Neural progenitor cell (in vitro differentiated cells): ENCODE measurements at regions not wholly inside any gene's neighbourhood (a gene's known extent, or its start where the extent isn't known, plus 50 kb on each side); places are given as distances from the start of the nearest gene placed in this dataset.

Experiments
- CTCF ChIP-seq: fragments of 200-600 bp; sonication (generic); IDR thresholded peaks from 2 replicates; pipeline ENCODE4 v1.5.1; 2017; ENCODE audit warnings: antibody characterized with exemption, mild to moderate bottlenecking
- EZH2 ChIP-seq: fragments of 200-600 bp; sonication (generic); IDR thresholded peaks from 2 replicates; pipeline ENCODE4 v1.6.1; 2017; ENCODE audit warnings: antibody characterized with exemption, mild to moderate bottlenecking, moderate library complexity
- EZH2phosphoT487 ChIP-seq: fragments of 200-600 bp; sonication (generic); IDR thresholded peaks from 2 replicates; pipeline ENCODE4 v1.6.1; 2017; ENCODE audit warnings: antibody characterized with exemption

GRCh38 chr22:27022896-27023361 lies 365.5 kb downstream of the MIAT start:
- TF ChIP-seq EZH2phosphoT487 = no peak
- TF ChIP-seq EZH2 = no peak
- no peak for TF ChIP-seq CTCF
